NT2/D1 (cell line): ENCODE measurements at regions not wholly inside any gene's neighbourhood (a gene's known extent, or its start where the extent isn't known, plus 50 kb on each side); places are given as distances from the start of the nearest gene placed in this dataset.

Experiments used
- DNase-seq: peaks from one replicate; pipeline ENCODE4 v3.0.0-alpha.2; 2011; ENCODE audit warnings: low read depth, low spot score
- H3K27me3 ChIP-seq: 2 replicates; pipeline ENCODE4 v1.6.0; 2011; ENCODE audit warnings: mild to moderate bottlenecking; ENCODE audit not compliant: insufficient read length, insufficient read depth
- H3K36me3 ChIP-seq: 2 replicates; pipeline ENCODE4 v1.6.1; 2011; ENCODE audit warnings: mild to moderate bottlenecking, low read length, mixed read lengths; ENCODE audit not compliant: insufficient read depth, insufficient read length
- H3K4me1 ChIP-seq: 2 replicates; pipeline ENCODE4 v1.5.1; 2011; ENCODE audit not compliant: insufficient read depth, insufficient read length
- H3K4me3 ChIP-seq: 2 replicates; pipeline ENCODE4 v1.5.1; 2011; ENCODE audit warnings: low read depth; ENCODE audit not compliant: insufficient read length
- H3K9ac ChIP-seq: 2 replicates; pipeline ENCODE4 v1.6.0; 2011; ENCODE audit warnings: low read depth; ENCODE audit not compliant: insufficient read length
- H3K9me3 ChIP-seq: 2 replicates; pipeline ENCODE4 v1.5.1; 2011; ENCODE audit warnings: mild to moderate bottlenecking, low read length; ENCODE audit not compliant: insufficient read depth
- SUZ12 ChIP-seq: IDR thresholded peaks from 2 replicates; pipeline ENCODE4 v1.6.1; 2011; ENCODE audit not compliant: insufficient read length, insufficient read depth; ENCODE audit errors: extremely low read depth
- YY1 ChIP-seq: IDR thresholded peaks from 2 replicates; pipeline ENCODE4 v1.6.1; 2011; ENCODE audit not compliant: insufficient read length, insufficient read depth
- ZNF274 ChIP-seq: IDR thresholded peaks from 2 replicates; pipeline ENCODE4 v1.6.1; 2011; ENCODE audit warnings: mild to moderate bottlenecking, low read depth, low read length

DNA sequence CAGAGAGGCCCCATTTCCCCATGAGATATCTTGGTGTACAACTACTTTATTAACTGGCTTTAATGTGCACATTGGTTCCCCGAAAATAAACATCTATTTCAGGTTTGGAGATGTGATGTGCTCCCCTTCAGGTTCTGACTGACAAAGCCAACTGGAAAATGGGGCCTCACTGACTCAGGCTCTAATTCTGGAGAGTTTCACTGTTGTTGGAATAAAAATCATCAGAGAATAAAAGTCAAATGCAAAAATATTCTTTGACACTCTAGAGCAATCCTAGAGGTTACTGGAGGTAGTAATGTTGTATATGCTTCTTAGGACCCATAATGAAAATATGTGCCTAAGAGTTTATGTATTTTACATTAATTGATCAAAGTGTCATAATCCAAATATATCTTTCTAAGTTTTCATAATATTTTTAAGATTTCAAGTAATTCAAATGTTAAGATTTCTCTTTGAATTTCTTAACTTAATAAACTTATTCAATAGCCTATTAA is 189.9 kb upstream of the COL3A1 start:
- DNase-seq = no peak
- no peaks in the 10 kb centered on the region for H3K27me3 ChIP-seq
- no peaks in the 10 kb centered on the region for H3K36me3 ChIP-seq
- H3K9ac ChIP-seq = no peak overlapping the region
- TF ChIP-seq ZNF274 = no peak
- TF ChIP-seq SUZ12 = no peak
- no peak for TF ChIP-seq YY1
- H3K4me3 ChIP-seq = no peak overlapping the region
- H3K4me1 ChIP-seq = no peaks in the 10 kb centered on the region
- no peaks in the 10 kb centered on the region for H3K9me3 ChIP-seq

DNA sequence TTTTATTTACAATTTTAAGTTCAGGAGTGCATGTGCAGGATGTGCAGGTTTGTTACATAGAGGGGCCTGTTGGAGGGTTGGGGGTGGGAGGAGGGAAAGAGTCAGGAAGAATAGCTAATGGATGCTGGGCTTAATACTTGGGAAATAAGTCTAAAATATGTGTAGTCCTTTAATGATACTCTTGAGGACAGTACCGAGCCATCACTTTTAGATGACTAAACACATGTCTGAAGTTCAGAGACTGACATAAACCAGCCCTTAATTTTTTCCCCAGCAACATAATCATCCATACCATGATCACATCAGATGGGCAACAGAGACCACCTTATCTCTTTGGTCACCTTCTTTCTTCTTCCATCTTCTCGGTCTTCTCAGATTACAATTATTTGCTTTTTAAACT is 189.1 kb upstream of the COL3A1 start:
- Histone ChIP-seq H3K27me3 (no peaks in the 10 kb centered on the region), H3K36me3 (no peaks in the 10 kb centered on the region), H3K9me3 (no peaks in the 10 kb centered on the region), H3K4me3 (no peak overlapping the region), H3K4me1 (no peaks in the 10 kb centered on the region), H3K9ac (no peak overlapping the region)
- no peak for DNase-seq
- no peak for TF ChIP-seq SUZ12
- no peak for TF ChIP-seq YY1
- no peak for TF ChIP-seq ZNF274

DNA sequence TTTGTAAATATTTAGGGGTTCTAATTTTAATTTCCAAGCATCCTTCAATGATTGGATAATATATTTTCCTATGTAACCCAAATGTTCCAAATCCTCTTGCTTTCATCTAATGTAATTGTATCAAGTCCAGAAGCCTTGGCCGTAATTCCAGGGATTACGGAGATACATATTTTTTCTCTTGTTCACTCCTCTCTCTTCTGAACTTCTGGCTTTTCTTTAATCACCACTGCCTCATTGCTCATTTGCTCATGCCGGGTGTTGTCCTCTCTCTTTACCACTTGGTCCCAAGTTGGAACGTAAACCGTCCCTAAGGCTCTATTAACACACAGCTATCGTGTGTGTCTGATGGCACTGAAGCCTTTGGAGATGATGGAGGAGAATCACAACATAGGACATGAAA is 188.7 kb upstream of the COL3A1 start:
- H3K36me3 ChIP-seq = no peaks in the 10 kb centered on the region
- no peak overlapping the region for H3K9ac ChIP-seq
- no peaks in the 10 kb centered on the region for H3K9me3 ChIP-seq
- no peak overlapping the region for H3K4me3 ChIP-seq
- no peak for DNase-seq
- TF ChIP-seq YY1 (no peak), SUZ12 (no peak), ZNF274 (no peak)
- no peaks in the 10 kb centered on the region for H3K4me1 ChIP-seq
- H3K27me3 ChIP-seq = no peaks in the 10 kb centered on the region

DNA sequence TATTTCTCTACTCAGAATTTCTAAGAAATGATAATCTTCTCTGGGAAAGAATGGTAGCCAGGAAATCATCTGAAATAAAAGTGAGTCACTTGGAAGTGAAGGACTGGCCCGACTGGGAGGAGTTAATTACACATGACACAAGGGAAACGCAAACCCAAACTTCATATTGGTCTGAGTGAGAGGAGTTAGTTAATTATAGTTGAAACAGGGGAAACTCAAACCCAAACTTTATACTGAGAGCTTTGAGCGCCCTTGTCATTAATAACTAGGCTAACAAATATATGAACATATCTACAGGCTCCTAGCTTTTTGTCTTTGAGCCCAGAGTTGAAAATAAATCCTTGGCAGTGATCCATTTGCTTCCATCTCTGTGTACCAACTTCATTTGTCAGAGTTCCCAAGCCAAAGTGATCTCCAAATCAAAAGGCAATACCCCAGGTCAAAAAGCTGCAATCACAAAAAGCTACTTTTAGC is 187.8 kb upstream of the COL3A1 start:
- no peak for DNase-seq
- no peak overlapping the region for H3K4me3 ChIP-seq
- H3K36me3 ChIP-seq = no peaks in the 10 kb centered on the region
- no peaks in the 10 kb centered on the region for H3K9me3 ChIP-seq
- H3K4me1 ChIP-seq = no peaks in the 10 kb centered on the region
- H3K27me3 ChIP-seq = no peaks in the 10 kb centered on the region
- no peak for TF ChIP-seq SUZ12
- no peak for TF ChIP-seq ZNF274
- TF ChIP-seq YY1 = no peak
- no peak overlapping the region for H3K9ac ChIP-seq

DNA sequence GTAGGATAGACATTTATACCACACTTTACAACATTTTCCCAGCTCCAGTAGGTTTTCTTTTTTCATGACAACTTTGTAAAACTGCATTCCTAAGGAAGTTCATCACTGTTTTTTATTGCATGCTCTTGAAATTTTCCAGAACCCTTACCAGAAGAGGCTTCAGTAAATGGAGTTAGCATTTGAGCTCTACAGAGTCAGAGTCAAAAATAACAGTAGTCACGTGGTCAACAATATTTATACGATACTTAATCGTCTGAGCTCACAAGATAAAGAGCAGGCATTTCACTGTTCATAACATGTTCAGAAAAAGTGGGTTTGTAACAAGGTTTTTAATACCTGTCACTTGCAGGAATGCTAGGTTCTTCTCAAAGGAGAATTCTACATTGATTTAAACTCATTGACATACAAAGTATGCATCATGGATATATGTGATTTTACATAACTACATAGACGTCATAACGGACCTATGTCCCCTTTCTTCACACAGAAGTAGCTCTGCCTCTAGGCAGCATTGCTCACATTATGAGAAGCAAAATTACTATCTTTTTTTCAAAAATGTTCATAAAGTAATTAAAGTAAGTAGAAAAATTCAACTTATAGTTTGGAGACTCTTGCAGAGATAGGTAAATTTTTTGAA is 187.0 kb upstream of the COL3A1 start:
- Histone ChIP-seq H3K36me3 (no peaks in the 10 kb centered on the region), H3K4me3 (no peak overlapping the region), H3K9me3 (no peaks in the 10 kb centered on the region), H3K9ac (no peak overlapping the region), H3K4me1 (no peaks in the 10 kb centered on the region), H3K27me3 (no peaks in the 10 kb centered on the region)
- TF ChIP-seq ZNF274 (no peak), YY1 (no peak), SUZ12 (no peak)
- DNase-seq = no peak

DNA sequence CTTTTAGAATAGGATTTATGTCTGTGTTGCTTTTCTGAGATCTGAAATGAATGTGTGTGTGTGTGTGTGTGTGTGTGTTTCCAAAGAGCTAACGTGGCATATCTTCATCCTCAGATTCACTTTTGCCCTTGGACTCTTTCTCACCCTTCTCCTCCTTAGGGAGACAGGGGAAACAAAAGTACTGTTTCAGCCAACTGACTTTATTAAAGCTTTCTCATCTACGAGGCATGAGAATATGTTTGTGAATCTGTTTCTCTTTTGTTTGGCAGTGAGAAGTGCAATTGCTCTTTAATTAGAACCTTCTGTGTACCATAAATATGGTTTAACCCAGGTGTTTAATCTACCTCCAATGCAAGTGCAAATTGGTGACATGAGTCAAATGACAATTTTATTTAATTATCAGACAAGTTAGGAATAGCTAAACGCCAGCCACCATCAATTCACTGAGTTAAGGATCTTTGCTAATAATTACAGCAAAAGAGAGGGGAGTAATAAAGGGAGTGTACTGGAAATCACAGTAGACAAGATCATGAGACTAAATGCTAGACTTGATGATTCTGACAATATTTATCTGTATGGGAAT is 186.4 kb upstream of the COL3A1 start:
- Histone ChIP-seq H3K36me3 (no peaks in the 10 kb centered on the region), H3K9me3 (no peaks in the 10 kb centered on the region), H3K27me3 (no peaks in the 10 kb centered on the region), H3K4me3 (no peak overlapping the region), H3K4me1 (no peaks in the 10 kb centered on the region), H3K9ac (no peak overlapping the region)
- TF ChIP-seq SUZ12 (no peak), ZNF274 (no peak), YY1 (no peak)
- no peak for DNase-seq

DNA sequence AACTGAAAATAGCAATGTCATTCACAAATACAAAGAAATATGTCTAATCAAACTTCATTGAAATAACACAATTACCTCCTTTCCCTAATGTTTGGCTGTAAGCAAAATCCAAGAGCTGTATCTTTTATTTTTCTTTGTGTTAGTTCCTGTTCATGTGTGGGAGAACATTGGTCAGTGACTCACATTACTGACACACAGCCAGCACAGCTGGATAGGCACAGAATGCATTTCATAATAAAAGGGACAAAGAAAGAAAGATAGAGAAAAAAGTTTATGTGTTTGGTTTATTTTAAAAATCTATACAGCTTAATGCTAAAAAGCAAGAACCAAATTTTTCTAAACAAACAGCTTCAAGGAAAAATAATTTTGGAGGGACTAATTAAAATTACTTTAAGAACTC is 185.6 kb upstream of the COL3A1 start:
- Histone ChIP-seq H3K27me3 (no peaks in the 10 kb centered on the region), H3K9me3 (no peaks in the 10 kb centered on the region), H3K9ac (no peak overlapping the region), H3K4me3 (no peak overlapping the region), H3K4me1 (no peaks in the 10 kb centered on the region), H3K36me3 (no peaks in the 10 kb centered on the region)
- TF ChIP-seq ZNF274 = no peak
- TF ChIP-seq YY1 = no peak
- no peak for TF ChIP-seq SUZ12
- DNase-seq = no peak
